ENCODE measurements at regions not wholly inside any gene's neighbourhood (a gene's known extent, or its start where the extent isn't known, plus 50 kb on each side); places are given as distances from the start of the nearest gene placed in this dataset.

- DNase-seq = no peak
These were observed 183.5 kb upstream of the AFDN start for GRCh38 chr6:167643223-167643622.

- no peak for DNase-seq
These were observed 183.0 kb upstream of the AFDN start for GRCh38 chr6:167643716-167644115.

DNA sequence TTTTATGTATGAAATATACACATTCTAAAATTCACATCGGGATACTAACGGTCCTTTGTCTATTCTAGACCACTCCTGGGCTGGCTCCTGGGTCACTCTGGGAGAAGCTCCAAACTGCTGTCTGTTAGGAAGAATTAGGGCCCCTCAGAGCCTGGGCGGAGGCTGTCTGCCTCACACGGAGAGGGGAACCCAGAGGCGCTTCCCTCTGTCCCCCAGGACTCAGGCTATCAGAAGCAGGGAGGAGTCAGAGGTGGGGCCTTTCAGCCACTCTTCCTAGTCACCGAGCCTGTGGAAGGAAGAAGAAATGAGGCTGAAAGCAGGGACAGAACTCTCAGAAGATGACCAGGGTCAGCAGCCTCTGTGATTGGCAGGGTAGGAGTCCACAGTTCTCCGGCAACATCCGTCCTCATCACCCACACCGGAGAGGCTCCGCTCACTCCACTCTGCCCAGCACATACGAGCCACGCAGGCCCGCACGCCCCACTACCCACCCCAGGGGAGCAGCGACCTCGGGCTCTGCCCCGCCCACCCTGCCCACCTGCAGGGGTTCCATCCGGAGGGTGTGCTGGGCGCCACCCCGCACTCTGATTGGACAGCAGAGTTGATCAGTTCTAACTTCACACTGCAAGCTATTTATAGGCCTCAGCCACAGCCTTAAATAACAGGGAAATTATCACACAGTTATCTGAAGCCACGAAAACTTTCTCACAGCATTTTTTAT is 182.1 kb upstream of the AFDN start:
- DNase-seq = no peak

DNA sequence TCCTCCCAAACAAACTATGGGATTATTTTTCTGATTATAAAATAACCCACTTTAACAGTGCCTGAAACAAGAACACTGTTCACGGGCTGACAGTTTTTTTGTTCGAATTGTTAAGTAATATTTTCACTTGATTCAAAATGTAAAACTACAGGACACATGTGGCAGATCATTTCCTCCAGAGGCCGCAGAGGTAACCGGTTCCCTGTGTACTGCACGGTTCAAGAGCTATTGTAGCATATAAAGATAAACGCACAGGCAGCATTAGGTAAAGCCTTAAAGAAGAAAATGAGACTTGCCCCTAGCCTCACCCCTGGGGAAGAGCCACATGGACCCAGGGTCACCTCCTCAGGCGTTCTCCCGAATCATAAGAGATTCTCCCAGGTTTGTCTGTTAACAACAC is 181.3 kb upstream of the AFDN start:
- DNase-seq = no peak

DNA sequence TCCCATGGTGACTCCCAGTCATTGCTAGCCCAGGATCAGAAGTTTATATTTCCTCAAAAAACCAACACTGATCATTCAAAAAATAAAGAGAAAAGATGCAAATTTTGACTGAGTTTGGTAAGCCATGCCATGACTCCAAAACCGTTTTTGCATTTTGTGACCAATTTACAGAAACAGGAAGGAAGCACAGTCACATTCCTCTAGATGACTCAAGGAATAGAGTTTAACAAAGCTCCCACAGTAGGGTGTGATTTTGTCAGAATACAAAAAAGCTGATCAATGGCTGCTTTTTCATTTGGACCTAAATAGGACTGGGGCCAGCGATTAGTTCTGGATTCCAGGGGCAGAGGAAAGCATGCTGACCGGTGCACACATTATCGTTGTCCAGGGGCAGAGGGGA is 179.4 kb upstream of the AFDN start:
- no peak for DNase-seq

DNA sequence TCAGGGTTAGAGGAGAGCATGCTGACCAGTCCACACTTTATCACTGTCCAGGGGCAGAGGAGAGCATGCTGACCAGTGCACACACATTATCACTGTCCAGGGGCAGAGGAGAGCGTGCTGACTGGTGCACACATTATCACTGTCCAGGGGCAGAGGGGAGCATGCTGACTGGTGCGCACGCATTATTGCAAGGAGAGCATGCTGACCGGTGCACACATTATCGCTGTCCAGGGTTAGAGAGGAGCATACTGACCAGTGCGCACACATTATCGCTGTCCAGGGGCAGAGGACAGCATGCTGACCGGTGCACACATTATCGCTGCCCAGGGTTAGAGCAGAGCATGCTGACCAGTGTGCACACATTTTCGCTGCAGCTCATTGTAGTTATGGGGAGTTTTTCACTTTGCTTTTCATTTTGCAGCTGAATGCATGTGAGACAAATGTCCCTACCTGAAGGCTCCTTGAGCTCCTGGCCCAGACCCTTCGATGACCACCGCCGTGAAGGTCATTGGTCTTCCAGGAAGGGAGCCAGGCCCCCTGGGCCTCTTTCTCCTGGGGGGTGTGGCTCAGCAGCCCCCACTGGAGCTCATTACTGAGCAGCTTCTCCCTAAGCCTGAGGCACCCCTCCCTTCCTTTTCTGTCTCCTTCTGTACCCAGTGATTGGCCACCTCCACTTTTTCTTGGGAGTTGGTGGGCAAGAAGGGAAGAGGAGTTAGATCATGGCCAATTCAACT is 178.8 kb upstream of the AFDN start:
- no peak for DNase-seq

GRCh38 chr6:167648501-167649278 is 178.0 kb upstream of the AFDN start:
- DNase-seq = no peak

- no peak for DNase-seq
These were observed 177.2 kb upstream of the AFDN start for GRCh38 chr6:167649476-167649875.

GRCh38 chr6:167650730-167651317 is 175.9 kb upstream of the AFDN start:
- DNase-seq = no peak

GRCh38 chr6:167651318-167652041 is 175.2 kb upstream of the AFDN start:
- DNase-seq = no peak

GRCh38 chr6:167652042-167652700 is 174.5 kb upstream of the AFDN start:
- no peak for DNase-seq

- DNase-seq = no peak
These were observed 174.0 kb upstream of the AFDN start for GRCh38 chr6:167652701-167653095.

GRCh38 chr6:167653561-167653960 is 173.2 kb upstream of the AFDN start:
- DNase-seq = no peak

DNA sequence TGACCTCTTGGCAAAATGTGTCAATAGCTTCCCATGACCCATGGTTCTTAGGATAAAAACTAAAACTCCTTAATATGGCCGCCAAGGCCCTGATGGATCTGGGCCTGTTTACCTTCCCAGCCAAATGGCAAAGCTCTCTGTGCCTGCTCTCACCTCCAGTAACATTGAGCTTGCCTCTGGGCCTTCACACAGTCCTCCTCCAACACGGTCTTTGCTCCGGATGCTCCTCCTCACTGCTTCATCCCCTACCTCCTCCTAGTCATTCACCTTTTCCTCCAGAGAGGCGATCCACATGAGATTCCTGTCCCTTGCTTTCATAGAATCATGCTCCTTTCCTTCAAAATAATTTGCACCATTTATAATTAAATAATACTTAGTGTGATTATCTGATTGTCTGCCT is 172.3 kb upstream of the AFDN start:
- no peak for DNase-seq

DNA sequence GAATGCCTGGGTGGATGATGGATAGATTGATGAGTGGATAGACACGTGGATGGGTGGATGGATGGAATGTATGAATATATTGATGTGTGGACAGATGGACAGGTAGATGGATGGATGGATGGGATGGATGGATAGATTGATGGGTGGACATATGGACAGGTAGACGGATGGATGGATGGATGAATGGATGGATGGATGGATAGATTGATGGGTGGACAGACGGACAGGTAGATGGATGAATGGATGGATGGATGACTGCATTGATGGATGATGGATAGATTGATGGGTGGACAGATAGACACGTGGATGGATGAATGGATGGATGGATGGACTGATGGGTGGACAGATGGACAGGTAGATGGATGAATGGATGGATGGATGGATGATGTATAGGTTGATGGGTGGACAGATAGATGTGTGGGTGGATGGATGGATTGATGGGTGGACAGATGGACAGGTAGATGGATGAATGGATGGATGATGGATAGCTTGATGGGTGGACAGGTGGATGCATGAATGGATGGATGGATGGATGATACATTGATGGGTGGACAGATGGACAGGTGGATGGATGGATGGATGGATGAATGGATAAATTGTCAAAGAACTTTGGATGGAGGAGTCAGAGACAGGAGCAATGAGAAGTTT is 171.4 kb upstream of the AFDN start:
- DNase-seq = no peak

DNA sequence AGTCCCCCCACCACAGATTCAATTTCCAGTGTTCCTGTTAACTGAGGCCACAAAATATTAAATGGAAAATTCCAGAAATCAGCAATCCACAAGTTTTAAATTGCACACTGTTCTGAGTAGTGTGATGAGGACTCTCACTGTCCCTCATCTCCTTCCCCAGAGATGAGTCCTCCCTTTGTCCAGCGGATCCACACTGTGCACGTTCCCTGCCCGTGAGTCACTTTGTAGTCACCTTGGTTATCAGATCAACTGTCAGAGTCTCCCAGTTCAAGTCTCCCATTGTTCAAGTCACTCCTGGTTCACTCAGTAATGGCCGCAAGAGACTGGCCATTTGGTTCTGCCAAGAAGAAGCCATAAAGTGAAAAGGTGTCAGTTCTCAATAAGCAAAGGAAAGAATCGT is 168.6 kb upstream of the AFDN start:
- no peak for DNase-seq

- DNase-seq = no peak
These were observed 167.7 kb upstream of the AFDN start for GRCh38 chr6:167659046-167659445.

DNA sequence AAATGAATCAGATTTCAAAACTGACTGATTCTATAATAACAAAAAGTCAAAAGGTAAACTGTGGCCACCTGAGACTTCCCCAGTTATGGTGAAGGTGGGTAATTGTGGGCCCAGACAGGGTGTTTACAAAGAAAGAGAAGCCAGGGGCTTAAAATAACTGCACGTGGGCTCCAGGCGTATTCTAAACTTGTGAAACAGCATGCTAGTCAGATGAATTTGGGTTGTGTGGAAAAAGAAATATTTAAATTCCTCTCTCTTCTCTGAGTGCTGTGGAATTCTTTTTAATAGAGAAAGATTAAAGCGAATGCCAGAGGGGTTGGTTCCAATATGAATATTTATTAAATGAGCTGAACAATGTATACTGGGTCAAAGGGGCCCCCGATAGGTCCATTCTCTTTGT is 166.3 kb upstream of the AFDN start:
- no peak for DNase-seq

GRCh38 chr6:167660944-167661551 is 165.7 kb upstream of the AFDN start:
- DNase-seq = no peak

DNA sequence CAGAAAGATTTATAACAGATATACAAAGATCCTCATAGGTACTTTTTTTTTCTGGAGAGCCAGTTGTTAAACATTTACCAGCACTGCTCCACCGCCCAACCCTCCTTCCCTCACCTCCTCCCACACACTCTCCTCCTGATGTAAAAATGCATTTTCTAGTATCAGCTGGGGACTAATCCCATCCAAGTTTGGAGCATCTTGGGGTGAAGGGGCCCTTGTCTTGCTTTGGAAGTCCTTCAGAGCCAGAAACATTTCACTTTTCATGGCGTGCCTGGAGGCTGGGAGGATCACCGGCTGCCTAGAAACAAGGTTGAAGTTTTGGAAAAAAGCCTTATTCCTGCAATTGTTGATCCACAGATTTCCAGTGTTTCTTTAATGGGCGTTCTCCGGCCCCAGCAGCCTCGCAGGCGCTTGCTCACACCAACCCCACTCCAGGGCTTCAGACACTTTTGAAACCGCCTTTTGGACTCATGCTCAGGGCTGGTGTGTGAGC is 165.1 kb upstream of the AFDN start:
- DNase-seq = peak; percentile 57
